OCI-LY3 (cell line): ENCODE measurements at regions not wholly inside any gene's neighbourhood (a gene's known extent, or its start where the extent isn't known, plus 50 kb on each side); places are given as distances from the start of the nearest gene placed in this dataset.

ENCODE experiments used
- EZH2phosphoT487 ChIP-seq: fragments of 200-600 bp; shearing (Covaris generic); IDR thresholded peaks from 2 replicates; pipeline ENCODE4 v1.6.1; 2018; ENCODE audit warnings: antibody characterized with exemption, mixed run types, low read depth
- TF ChIP-seq, protein P1 (sequence below): fragments of 200-600, 300-600 bp; sonication (generic); IDR thresholded peaks from 2 replicates; pipeline ENCODE4 v1.5.1; 2014; ENCODE audit warnings: antibody characterized with exemption, low read length, low read depth

- TF ChIP-seq EZH2phosphoT487 = no peak
- TF ChIP-seq, protein P1, sequence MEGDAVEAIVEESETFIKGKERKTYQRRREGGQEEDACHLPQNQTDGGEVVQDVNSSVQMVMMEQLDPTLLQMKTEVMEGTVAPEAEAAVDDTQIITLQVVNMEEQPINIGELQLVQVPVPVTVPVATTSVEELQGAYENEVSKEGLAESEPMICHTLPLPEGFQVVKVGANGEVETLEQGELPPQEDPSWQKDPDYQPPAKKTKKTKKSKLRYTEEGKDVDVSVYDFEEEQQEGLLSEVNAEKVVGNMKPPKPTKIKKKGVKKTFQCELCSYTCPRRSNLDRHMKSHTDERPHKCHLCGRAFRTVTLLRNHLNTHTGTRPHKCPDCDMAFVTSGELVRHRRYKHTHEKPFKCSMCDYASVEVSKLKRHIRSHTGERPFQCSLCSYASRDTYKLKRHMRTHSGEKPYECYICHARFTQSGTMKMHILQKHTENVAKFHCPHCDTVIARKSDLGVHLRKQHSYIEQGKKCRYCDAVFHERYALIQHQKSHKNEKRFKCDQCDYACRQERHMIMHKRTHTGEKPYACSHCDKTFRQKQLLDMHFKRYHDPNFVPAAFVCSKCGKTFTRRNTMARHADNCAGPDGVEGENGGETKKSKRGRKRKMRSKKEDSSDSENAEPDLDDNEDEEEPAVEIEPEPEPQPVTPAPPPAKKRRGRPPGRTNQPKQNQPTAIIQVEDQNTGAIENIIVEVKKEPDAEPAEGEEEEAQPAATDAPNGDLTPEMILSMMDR = no peak
Measured at GRCh38 chr4:110867981-110868720, 245.3 kb upstream of the PITX2 start.
